ENCODE measurements at regions not wholly inside any gene's neighbourhood (a gene's known extent, or its start where the extent isn't known, plus 50 kb on each side); places are given as distances from the start of the nearest gene placed in this dataset.

DNA sequence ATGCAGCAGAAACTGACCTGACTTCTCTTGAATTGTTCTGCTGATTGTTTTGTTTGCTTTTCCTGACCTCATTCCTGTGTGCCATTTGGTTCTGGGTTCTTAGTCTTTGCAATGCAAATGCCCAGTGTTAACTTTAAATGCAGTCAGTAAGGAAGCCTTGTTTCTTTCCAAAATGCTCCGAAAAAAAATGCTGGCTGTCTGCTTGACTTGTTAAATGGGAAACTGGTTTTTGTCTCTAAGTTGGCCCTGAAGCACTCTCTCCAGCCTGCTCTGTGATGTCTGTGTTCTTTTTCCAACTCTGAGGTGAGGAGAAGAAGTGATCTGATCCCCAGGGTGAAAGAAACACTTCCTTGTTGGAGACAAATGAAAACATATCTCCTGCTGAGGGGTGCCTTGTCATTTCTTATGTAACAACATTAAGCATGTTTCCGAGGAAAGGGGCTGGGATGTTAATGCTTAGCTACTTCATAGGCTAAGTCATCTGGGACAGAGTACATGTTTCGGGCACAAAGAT, 256.3 kb upstream of the ADGRL4 start:
- intact Hi-C loops (cut with micrococcal nuclease; ENCODE audit: unreplicated experiment) = no loop called here
- POLR2A ChIA-PET = no interaction called here
- H3K4me3 Mint-ChIP-seq (ENCODE audit: unreplicated experiment) = no peak overlapping the region
- H3K9me3 Mint-ChIP-seq (ENCODE audit: unreplicated experiment) = no peaks in the 10 kb centered on the region
- no peak overlapping the region for H3K27ac Mint-ChIP-seq (ENCODE audit: unreplicated experiment)
- H3K4me3 ChIP-seq (ENCODE audit: low read depth, low read length) = no peak overlapping the region
- no peaks in the 10 kb centered on the region for H3K36me3 Mint-ChIP-seq (ENCODE audit: insufficient read depth, unreplicated experiment)
- H3K27me3 ChIP-seq (replicated peaks; ENCODE audit: control insufficient read depth, insufficient read depth, low read length) = no peaks in the 10 kb centered on the region
- H3K9me3 ChIP-seq = no peaks in the 10 kb centered on the region
- TF ChIP-seq, protein P1, sequence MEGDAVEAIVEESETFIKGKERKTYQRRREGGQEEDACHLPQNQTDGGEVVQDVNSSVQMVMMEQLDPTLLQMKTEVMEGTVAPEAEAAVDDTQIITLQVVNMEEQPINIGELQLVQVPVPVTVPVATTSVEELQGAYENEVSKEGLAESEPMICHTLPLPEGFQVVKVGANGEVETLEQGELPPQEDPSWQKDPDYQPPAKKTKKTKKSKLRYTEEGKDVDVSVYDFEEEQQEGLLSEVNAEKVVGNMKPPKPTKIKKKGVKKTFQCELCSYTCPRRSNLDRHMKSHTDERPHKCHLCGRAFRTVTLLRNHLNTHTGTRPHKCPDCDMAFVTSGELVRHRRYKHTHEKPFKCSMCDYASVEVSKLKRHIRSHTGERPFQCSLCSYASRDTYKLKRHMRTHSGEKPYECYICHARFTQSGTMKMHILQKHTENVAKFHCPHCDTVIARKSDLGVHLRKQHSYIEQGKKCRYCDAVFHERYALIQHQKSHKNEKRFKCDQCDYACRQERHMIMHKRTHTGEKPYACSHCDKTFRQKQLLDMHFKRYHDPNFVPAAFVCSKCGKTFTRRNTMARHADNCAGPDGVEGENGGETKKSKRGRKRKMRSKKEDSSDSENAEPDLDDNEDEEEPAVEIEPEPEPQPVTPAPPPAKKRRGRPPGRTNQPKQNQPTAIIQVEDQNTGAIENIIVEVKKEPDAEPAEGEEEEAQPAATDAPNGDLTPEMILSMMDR (IDR thresholded peaks at IDR 0.05; ENCODE audit: insufficient read depth in 1 of 2, low read depth in 1 of 2, low read length in 1 of 2, severe bottlenecking in 1 of 2, unreplicated experiment in 1 of 2) = no peak
- no peaks in the 10 kb centered on the region for H3K36me3 ChIP-seq (ENCODE audit: control insufficient read depth, insufficient read depth, low read length)
- H3K27me3 Mint-ChIP-seq (ENCODE audit: insufficient read depth, unreplicated experiment) = no peaks in the 10 kb centered on the region
- no peak for DNase-seq
- no TSS peak for BruUV-seq (replicated peaks)
- CTCF ChIA-PET = no interaction called here
- no peaks in the 10 kb centered on the region for H3K4me1 Mint-ChIP-seq (ENCODE audit: low read depth, unreplicated experiment)
- H3K4me1 ChIP-seq = no peaks in the 10 kb centered on the region

DNA sequence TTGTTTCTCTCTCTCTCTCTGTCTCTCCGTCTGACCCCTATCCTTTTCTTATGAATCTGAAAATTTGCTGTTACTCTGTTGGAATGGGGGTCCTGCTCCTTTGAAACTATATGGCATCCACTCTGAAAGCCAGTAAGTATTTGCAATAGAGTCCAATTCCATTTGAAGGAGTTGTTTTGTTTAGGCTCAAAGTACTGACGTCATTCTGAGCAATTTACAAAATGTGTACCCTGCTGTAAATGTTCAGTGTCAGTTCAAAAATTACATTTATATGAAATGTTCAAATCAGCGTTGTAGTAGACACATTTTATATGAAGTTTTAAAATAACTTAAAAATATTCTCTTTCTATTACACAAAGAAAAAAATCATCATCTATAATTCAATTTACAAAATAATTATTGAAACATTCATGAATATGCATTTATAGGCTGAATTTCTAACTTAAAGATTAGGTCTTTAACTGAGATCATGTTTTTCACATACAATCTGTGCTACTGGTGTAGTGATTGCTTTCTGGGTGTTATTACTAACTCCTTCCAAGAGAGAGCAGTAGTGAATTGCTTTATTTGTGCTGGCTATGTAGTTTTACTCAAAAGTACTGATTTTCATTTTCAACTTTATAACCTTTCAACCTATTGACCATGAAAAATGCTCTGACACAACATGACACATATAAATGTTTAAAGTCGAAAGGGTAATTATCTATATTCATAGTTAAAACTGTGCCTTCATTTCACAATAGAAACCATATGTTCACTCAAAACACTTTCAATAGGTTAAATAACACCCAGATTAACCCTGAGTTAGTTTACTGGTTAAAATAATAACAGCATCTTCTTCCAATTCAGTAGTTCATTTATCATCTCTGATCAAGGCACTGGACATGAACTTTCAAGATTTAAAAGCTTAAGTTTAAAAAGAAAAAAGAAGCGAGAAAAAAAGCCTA, 253.1 kb upstream of the ADGRL4 start:
- Mint-ChIP-seq H3K4me1 (ENCODE audit: low read depth, unreplicated experiment) (no peaks in the 10 kb centered on the region), H3K9me3 (ENCODE audit: unreplicated experiment) (no peaks in the 10 kb centered on the region), H3K27me3 (ENCODE audit: insufficient read depth, unreplicated experiment) (no peaks in the 10 kb centered on the region), H3K36me3 (ENCODE audit: insufficient read depth, unreplicated experiment) (no peaks in the 10 kb centered on the region), H3K4me3 (ENCODE audit: unreplicated experiment) (no peak overlapping the region), H3K27ac (ENCODE audit: unreplicated experiment) (no peak overlapping the region)
- Histone ChIP-seq H3K4me3 (ENCODE audit: low read depth, low read length) (no peak overlapping the region), H3K9me3 (no peaks in the 10 kb centered on the region), H3K4me1 (no peaks in the 10 kb centered on the region), H3K36me3 (ENCODE audit: control insufficient read depth, insufficient read depth, low read length) (no peaks in the 10 kb centered on the region), H3K27me3 (replicated peaks; ENCODE audit: control insufficient read depth, insufficient read depth, low read length) (no peaks in the 10 kb centered on the region)
- ChIA-PET CTCF (no interaction called here), POLR2A (no interaction called here)
- TF ChIP-seq, protein P1 (IDR thresholded peaks at IDR 0.05; ENCODE audit: insufficient read depth in 1 of 2, low read depth in 1 of 2, low read length in 1 of 2, severe bottlenecking in 1 of 2, unreplicated experiment in 1 of 2) = peak; percentile 13 to 28
- DNase-seq = no peak
- no TSS peak for BruUV-seq (replicated peaks)
- intact Hi-C loops (cut with micrococcal nuclease; ENCODE audit: unreplicated experiment) = loop anchor here (1.0 kb wide), 1 partner anchor 94 kb away; no protein-coding TSS in a partner anchor

DNA sequence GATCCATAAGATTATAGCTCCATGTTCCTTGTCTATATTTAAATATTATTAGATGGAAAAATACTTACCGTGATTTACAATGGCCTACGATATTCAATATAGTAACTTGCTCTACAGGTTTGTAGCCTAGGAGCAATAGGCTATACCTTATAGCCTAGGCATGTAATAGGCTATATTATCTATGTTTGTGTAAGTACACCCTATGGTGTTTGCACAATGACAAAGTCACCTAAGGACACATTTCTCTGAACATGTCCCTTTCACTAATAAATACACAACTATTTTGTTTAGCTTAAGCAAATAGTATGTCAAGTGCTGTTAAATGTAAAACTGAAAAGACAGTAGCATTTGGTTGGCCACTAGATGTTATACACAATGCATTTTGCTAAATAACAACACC, 248.9 kb upstream of the ADGRL4 start:
- H3K4me3 Mint-ChIP-seq (ENCODE audit: unreplicated experiment) = no peak overlapping the region
- ChIA-PET CTCF (no interaction called here), POLR2A (no interaction called here)
- no peak overlapping the region for H3K4me3 ChIP-seq (ENCODE audit: low read depth, low read length)
- no peaks in the 10 kb centered on the region for H3K4me1 Mint-ChIP-seq (ENCODE audit: low read depth, unreplicated experiment)
- H3K27me3 ChIP-seq (replicated peaks; ENCODE audit: control insufficient read depth, insufficient read depth, low read length) = no peaks in the 10 kb centered on the region
- H3K36me3 ChIP-seq (ENCODE audit: control insufficient read depth, insufficient read depth, low read length) = no peaks in the 10 kb centered on the region
- no TSS peak for BruUV-seq (replicated peaks)
- H3K27me3 Mint-ChIP-seq (ENCODE audit: insufficient read depth, unreplicated experiment) = no peaks in the 10 kb centered on the region
- H3K9me3 Mint-ChIP-seq (ENCODE audit: unreplicated experiment) = no peaks in the 10 kb centered on the region
- no peaks in the 10 kb centered on the region for H3K36me3 Mint-ChIP-seq (ENCODE audit: insufficient read depth, unreplicated experiment)
- no peak for DNase-seq
- H3K27ac Mint-ChIP-seq (ENCODE audit: unreplicated experiment) = no peak overlapping the region
- intact Hi-C loops (cut with micrococcal nuclease; ENCODE audit: unreplicated experiment) = no loop called here
- no peaks in the 10 kb centered on the region for H3K4me1 ChIP-seq
- TF ChIP-seq, protein P1 (IDR thresholded peaks at IDR 0.05; ENCODE audit: insufficient read depth in 1 of 2, low read depth in 1 of 2, low read length in 1 of 2, severe bottlenecking in 1 of 2, unreplicated experiment in 1 of 2) = no peak
- H3K9me3 ChIP-seq = no peaks in the 10 kb centered on the region

Data from Caco-2 (cell line).